HCT116 (cell line): ENCODE measurements at regions not wholly inside any gene's neighbourhood (a gene's known extent, or its start where the extent isn't known, plus 50 kb on each side); places are given as distances from the start of the nearest gene placed in this dataset.

Experiments
- ATAC-seq: fragments of 200-7000 bp; cut with Tn5 transposase; 2 replicates; pipeline ENCODE4 v1.9.1; 2020; ENCODE audit warnings: mild to moderate bottlenecking, moderate library complexity
- BruUV-seq: library from RNA; stranded (reverse); fragments of 400-500 nt; replicated peaks from 2 replicates; lab custom pipeline; 2021; lab: Mats Ljungman, UMichigan
- CTCF ChIA-PET: fragments of 300-600 bp; sonication (Branson Sonifier 250); formaldehyde crosslinking; loops from one replicate; lab custom pipeline; 2021; ENCODE audit warnings: antibody characterized with exemption; lab: Charles Lee
- POLR2A ChIA-PET: fragments of 300-600, 350-600 bp; sonication (Branson Sonifier 250); formaldehyde crosslinking; loops from one replicate; lab custom pipeline; 2021; ENCODE audit warnings: antibody characterized with exemption; lab: Charles Lee
- RAD21 ChIA-PET, 2 experiments: fragments of 300-600 bp; sonication (Branson Sonifier 250); formaldehyde crosslinking; loops; one replicate each; lab custom pipeline; 2023; ENCODE audit warnings: low total read pairs in 2 of 2; ENCODE audit not compliant: uncharacterized antibody in 2 of 2, unreplicated experiment in 2 of 2, low non-redundant PET in 1 of 2; lab: Charles Lee
- DNase-seq: peaks from one replicate; pipeline ENCODE4 v3.0.0-alpha.2; 2010; ENCODE audit warnings: low read depth, low spot score
- H2AFZ ChIP-seq: fragments of 200-600 bp; shearing (Covaris generic), sonication (generic); 2 replicates; pipeline ENCODE4 v1.6.1; 2017; ENCODE audit warnings: low read depth, mixed run types, mixed read lengths, antibody characterized with exemption, low read length; ENCODE audit not compliant: poor library complexity, severe bottlenecking
- H3K27ac ChIP-seq: 2 replicates; pipeline ENCODE4 v1.5.1; 2012; ENCODE audit warnings: low read depth, low read length
- H3K27me3 ChIP-seq: fragments of 200-600 bp; sonication (generic); 2 replicates; pipeline ENCODE4 v1.6.1; 2016; ENCODE audit warnings: mixed run types, low read length, mixed read lengths; ENCODE audit not compliant: insufficient read depth
- H3K36me3 ChIP-seq, 2 experiments: fragments of 200-500 bp in 1 of 2; fragments of 200-600 bp in 1 of 2; sonication (Bioruptor generic) in 1 of 2; sonication (generic) in 1 of 2; 2 replicates each; pipeline versions ENCODE4 v1.5.1 to v1.6.1; 2014 to 2016; ENCODE audit warnings: low read length in 2 of 2, inconsistent platforms in 1 of 2, mixed read lengths in 1 of 2, mixed run types in 1 of 2; ENCODE audit not compliant: insufficient read depth in 2 of 2, control insufficient read depth in 1 of 2
- H3K4me1 ChIP-seq, 2 experiments: fragments of 200-600 bp in 1 of 2; sonication (generic) in 1 of 2; 2 replicates each; pipeline versions ENCODE4 v1.5.1 to v1.6.1; 2012 to 2017; ENCODE audit warnings: low read length in 2 of 2, inconsistent platforms in 1 of 2, mild to moderate bottlenecking in 1 of 2, mixed read lengths in 1 of 2, mixed run types in 1 of 2, moderate library complexity in 1 of 2; ENCODE audit not compliant: insufficient read depth in 2 of 2, control insufficient read depth in 1 of 2
- H3K4me2 ChIP-seq: fragments of 200-600 bp; sonication (generic); 2 replicates; pipeline ENCODE4 v1.6.1; 2017; ENCODE audit warnings: mixed run types, low read length, mixed read lengths
- H3K4me3 ChIP-seq, 2 experiments: fragments of 200-600 bp in 1 of 2; sonication (generic) in 1 of 2; replicated peaks in 1 of 2; 2 replicates each; pipeline ENCODE4 v1.5.1; 2011 to 2016; ENCODE audit warnings: low read length in 2 of 2, control low read depth in 1 of 2, low read depth in 1 of 2, mild to moderate bottlenecking in 1 of 2, mixed read lengths in 1 of 2, mixed run types in 1 of 2
- H3K79me2 ChIP-seq: fragments of 200-600 bp; sonication (generic); 2 replicates; pipeline ENCODE4 v1.6.1; 2017; ENCODE audit warnings: mild to moderate bottlenecking, mixed run types, low read length, moderate library complexity, mixed read lengths; ENCODE audit not compliant: insufficient read depth
- H3K9ac ChIP-seq: fragments of 200-600 bp; sonication (generic); 2 replicates; pipeline ENCODE4 v1.6.1; 2016; ENCODE audit warnings: low read length, mixed read lengths
- H3K9me2 ChIP-seq: fragments of 200-600 bp; sonication (generic), shearing (Covaris generic); 2 replicates; pipeline ENCODE4 v1.6.1; 2017; ENCODE audit warnings: mixed run types, mild to moderate bottlenecking, moderate library complexity; ENCODE audit not compliant: insufficient read depth
- H3K9me3 ChIP-seq, 2 experiments: fragments of 200-500 bp in 1 of 2; fragments of 200-600 bp in 1 of 2; sonication (Bioruptor generic) in 1 of 2; sonication (generic) in 1 of 2; 2 replicates each; pipeline ENCODE4 v1.6.1; 2014 to 2017; ENCODE audit warnings: low read length in 2 of 2, mixed read lengths in 2 of 2, inconsistent platforms in 1 of 2, low read depth in 1 of 2, mild to moderate bottlenecking in 1 of 2, mixed run types in 1 of 2, moderate library complexity in 1 of 2; ENCODE audit not compliant: control insufficient read depth in 1 of 2, insufficient read depth in 1 of 2
- H4K20me1 ChIP-seq: fragments of 200-600 bp; sonication (generic), shearing (Covaris generic); 2 replicates; pipeline ENCODE4 v1.6.1; 2017; ENCODE audit warnings: mixed run types, mild to moderate bottlenecking, moderate library complexity; ENCODE audit not compliant: insufficient read depth
- CBX3 ChIP-seq: IDR thresholded peaks from 2 replicates; pipeline ENCODE4 v1.6.1; 2012; ENCODE audit warnings: low read depth
- EGR1 ChIP-seq: IDR thresholded peaks from 2 replicates; pipeline ENCODE4 v1.6.1; 2012; ENCODE audit warnings: low read depth
- ELF1 ChIP-seq: IDR thresholded peaks from 2 replicates; pipeline ENCODE4 v1.6.1; 2012; ENCODE audit warnings: low read depth, borderline replicate concordance
- EZH2 ChIP-seq: fragments of 200-600 bp; sonication (generic); IDR thresholded peaks from 2 replicates; pipeline ENCODE4 v1.6.1; 2017; ENCODE audit warnings: antibody characterized with exemption, mixed run types
- EZH2phosphoT487 ChIP-seq: fragments of 200-600 bp; IDR thresholded peaks from 2 replicates; pipeline ENCODE4 v1.6.1; 2018; ENCODE audit warnings: antibody characterized with exemption, borderline replicate concordance
- FOSL1 ChIP-seq: IDR thresholded peaks from 2 replicates; pipeline ENCODE4 v1.6.1; 2012; ENCODE audit warnings: low read depth
- POLR2A ChIP-seq: IDR thresholded peaks from 2 replicates; pipeline ENCODE4 v1.7.0; 2011; ENCODE audit warnings: borderline replicate concordance; ENCODE audit not compliant: insufficient read depth, insufficient read length; ENCODE audit errors: extremely low read depth
- POLR2AphosphoS5 ChIP-seq: IDR thresholded peaks from 2 replicates; pipeline ENCODE4 v1.6.1; 2011; ENCODE audit warnings: mild to moderate bottlenecking, low read depth, low read length, moderate library complexity
- RAD21 ChIP-seq: IDR thresholded peaks from 2 replicates; pipeline ENCODE4 v1.6.1; 2012; ENCODE audit warnings: low read depth, mild to moderate bottlenecking
- SIN3A ChIP-seq: IDR thresholded peaks from 2 replicates; pipeline ENCODE4 v1.6.1; 2012; ENCODE audit warnings: low read depth
- SP1 ChIP-seq: IDR thresholded peaks from 2 replicates; pipeline ENCODE4 v1.6.1; 2012; ENCODE audit warnings: low read depth
- TCF7L2 ChIP-seq: IDR thresholded peaks from 2 replicates; pipeline ENCODE4 v1.7.0; 2011; ENCODE audit warnings: borderline replicate concordance, inconsistent platforms; ENCODE audit not compliant: insufficient read depth, insufficient read length; ENCODE audit errors: extremely low read depth
- YY1 ChIP-seq: IDR thresholded peaks from 2 replicates; pipeline ENCODE4 v1.6.1; 2011; ENCODE audit warnings: low read length, low read depth, moderate library complexity, mild to moderate bottlenecking; ENCODE audit not compliant: insufficient replicate concordance; ENCODE audit errors: extremely low read depth
- ZFX ChIP-seq: fragments of 450-650 bp; IDR thresholded peaks from 2 replicates; pipeline ENCODE4 v1.6.1; 2017
- intact Hi-C: fragments of 100-400 bp; cut with micrococcal nuclease; formaldehyde crosslinking; loops from 2 replicates; pipeline ENCODE4 v1.10.0; 2022
- TF ChIP-seq, protein P1 (sequence below): IDR thresholded peaks from 2 replicates; pipeline ENCODE4 v1.6.1; 2012
- TF ChIP-seq, protein P2 (sequence below), 3 experiments: fragments of 200-600 bp in 1 of 3; sonication (generic) in 1 of 3; IDR thresholded peaks in 2 of 3; conservative IDR thresholded peaks in 1 of 3; 2 replicates each; pipeline ENCODE4 v1.5.1; 2012 to 2017; ENCODE audit warnings: low read depth in 2 of 3, low read length in 2 of 3, antibody characterized with exemption in 1 of 3, borderline replicate concordance in 1 of 3, control low read depth in 1 of 3, mild to moderate bottlenecking in 1 of 3, mixed read lengths in 1 of 3, mixed run types in 1 of 3, moderate library complexity in 1 of 3; ENCODE audit not compliant: insufficient read depth in 1 of 3
- TF ChIP-seq, protein P3 (sequence below): IDR thresholded peaks from 2 replicates; pipeline ENCODE4 v1.6.1; 2012
- TF ChIP-seq, protein P4 (sequence below): IDR thresholded peaks from 2 replicates; pipeline ENCODE4 v1.6.1; 2012; ENCODE audit warnings: low read depth

- H4K20me1 ChIP-seq = no peaks in the 10 kb centered on the region
- H3K36me3 ChIP-seq = no peaks in the 10 kb centered on the region
- H3K4me3 ChIP-seq = no peak overlapping the region
- H3K27me3 ChIP-seq = no peaks in the 10 kb centered on the region
- H3K9ac ChIP-seq = no peak overlapping the region
- intact Hi-C loops = no loop called here
- no peak overlapping the region for H3K4me2 ChIP-seq
- H3K9me2 ChIP-seq = no peaks in the 10 kb centered on the region
- CTCF ChIA-PET = no interaction called here
- ATAC-seq (no peak), DNase-seq (no peak)
- POLR2A ChIA-PET = no interaction called here
- H3K79me2 ChIP-seq = no peaks in the 10 kb centered on the region
- no peaks in the 10 kb centered on the region for H3K4me1 ChIP-seq
- peaks cover 0 to 5% of the 10 kb centered on the region in 2 experiments; a peak in 2 of 4 replicates for H3K9me3 ChIP-seq
- BruUV-seq = no TSS peak
- RAD21 ChIA-PET = no interaction called here
- no peak overlapping the region for H2AFZ ChIP-seq
- no peak overlapping the region for H3K27ac ChIP-seq
- no peak for TF ChIP-seq EZH2
- TF ChIP-seq EGR1 = no peak
- TF ChIP-seq ELF1 = no peak
- TF ChIP-seq ZFX = no peak
- TF ChIP-seq, protein P1, sequence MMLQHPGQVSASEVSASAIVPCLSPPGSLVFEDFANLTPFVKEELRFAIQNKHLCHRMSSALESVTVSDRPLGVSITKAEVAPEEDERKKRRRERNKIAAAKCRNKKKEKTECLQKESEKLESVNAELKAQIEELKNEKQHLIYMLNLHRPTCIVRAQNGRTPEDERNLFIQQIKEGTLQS = no peak
- TF ChIP-seq POLR2A = no peak
- no peak for TF ChIP-seq TCF7L2
- TF ChIP-seq RAD21 = no peak
- no peak for TF ChIP-seq SIN3A
- TF ChIP-seq, protein P2, sequence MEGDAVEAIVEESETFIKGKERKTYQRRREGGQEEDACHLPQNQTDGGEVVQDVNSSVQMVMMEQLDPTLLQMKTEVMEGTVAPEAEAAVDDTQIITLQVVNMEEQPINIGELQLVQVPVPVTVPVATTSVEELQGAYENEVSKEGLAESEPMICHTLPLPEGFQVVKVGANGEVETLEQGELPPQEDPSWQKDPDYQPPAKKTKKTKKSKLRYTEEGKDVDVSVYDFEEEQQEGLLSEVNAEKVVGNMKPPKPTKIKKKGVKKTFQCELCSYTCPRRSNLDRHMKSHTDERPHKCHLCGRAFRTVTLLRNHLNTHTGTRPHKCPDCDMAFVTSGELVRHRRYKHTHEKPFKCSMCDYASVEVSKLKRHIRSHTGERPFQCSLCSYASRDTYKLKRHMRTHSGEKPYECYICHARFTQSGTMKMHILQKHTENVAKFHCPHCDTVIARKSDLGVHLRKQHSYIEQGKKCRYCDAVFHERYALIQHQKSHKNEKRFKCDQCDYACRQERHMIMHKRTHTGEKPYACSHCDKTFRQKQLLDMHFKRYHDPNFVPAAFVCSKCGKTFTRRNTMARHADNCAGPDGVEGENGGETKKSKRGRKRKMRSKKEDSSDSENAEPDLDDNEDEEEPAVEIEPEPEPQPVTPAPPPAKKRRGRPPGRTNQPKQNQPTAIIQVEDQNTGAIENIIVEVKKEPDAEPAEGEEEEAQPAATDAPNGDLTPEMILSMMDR (IDR thresholded peaks at IDR 0.05 in 2 of 3, conservative IDR thresholded peaks at IDR 0.05 in 1 of 3; ENCODE audit: borderline replicate concordance in 1 of 3, insufficient read depth in 1 of 3, low read depth in 2 of 3, low read length in 2 of 3) = no peak
- no peak for TF ChIP-seq CBX3
- TF ChIP-seq, protein P3, sequence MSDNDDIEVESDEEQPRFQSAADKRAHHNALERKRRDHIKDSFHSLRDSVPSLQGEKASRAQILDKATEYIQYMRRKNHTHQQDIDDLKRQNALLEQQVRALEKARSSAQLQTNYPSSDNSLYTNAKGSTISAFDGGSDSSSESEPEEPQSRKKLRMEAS = no peak
- TF ChIP-seq POLR2AphosphoS5 = no peak
- TF ChIP-seq, protein P4, sequence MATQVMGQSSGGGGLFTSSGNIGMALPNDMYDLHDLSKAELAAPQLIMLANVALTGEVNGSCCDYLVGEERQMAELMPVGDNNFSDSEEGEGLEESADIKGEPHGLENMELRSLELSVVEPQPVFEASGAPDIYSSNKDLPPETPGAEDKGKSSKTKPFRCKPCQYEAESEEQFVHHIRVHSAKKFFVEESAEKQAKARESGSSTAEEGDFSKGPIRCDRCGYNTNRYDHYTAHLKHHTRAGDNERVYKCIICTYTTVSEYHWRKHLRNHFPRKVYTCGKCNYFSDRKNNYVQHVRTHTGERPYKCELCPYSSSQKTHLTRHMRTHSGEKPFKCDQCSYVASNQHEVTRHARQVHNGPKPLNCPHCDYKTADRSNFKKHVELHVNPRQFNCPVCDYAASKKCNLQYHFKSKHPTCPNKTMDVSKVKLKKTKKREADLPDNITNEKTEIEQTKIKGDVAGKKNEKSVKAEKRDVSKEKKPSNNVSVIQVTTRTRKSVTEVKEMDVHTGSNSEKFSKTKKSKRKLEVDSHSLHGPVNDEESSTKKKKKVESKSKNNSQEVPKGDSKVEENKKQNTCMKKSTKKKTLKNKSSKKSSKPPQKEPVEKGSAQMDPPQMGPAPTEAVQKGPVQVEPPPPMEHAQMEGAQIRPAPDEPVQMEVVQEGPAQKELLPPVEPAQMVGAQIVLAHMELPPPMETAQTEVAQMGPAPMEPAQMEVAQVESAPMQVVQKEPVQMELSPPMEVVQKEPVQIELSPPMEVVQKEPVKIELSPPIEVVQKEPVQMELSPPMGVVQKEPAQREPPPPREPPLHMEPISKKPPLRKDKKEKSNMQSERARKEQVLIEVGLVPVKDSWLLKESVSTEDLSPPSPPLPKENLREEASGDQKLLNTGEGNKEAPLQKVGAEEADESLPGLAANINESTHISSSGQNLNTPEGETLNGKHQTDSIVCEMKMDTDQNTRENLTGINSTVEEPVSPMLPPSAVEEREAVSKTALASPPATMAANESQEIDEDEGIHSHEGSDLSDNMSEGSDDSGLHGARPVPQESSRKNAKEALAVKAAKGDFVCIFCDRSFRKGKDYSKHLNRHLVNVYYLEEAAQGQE = no peak
- TF ChIP-seq EZH2phosphoT487 = no peak
- TF ChIP-seq SP1 = no peak
- TF ChIP-seq YY1 = no peak
- no peak for TF ChIP-seq FOSL1
These were observed 115.8 kb upstream of the FBXL7 start for GRCh38 chr5:15384176-15384575.
